ENCODE measurements at regions not wholly inside any gene's neighbourhood (a gene's known extent, or its start where the extent isn't known, plus 50 kb on each side); places are given as distances from the start of the nearest gene placed in this dataset.

DNA sequence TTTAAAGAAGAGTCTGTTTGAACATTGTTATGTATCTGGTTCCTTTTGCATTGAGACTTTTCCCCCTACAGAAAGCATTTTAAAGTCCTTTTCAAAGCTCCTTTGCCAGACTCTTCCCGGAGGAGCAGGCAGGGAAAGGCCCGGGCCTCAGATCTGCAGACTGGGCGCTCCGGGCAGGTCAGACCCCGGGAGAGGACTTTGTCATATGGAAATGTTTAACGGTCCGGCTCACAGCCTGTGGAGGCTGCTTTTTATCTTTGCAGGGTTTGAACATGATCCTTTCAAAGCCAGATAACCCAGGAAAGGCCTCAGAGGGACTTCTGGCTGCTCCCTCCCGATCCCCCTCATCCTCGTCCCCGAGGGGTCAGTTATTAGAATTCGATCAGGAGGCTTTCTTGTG lies 82.1 kb upstream of the IRX2 start:
- TF ChIP-seq, protein P1, sequence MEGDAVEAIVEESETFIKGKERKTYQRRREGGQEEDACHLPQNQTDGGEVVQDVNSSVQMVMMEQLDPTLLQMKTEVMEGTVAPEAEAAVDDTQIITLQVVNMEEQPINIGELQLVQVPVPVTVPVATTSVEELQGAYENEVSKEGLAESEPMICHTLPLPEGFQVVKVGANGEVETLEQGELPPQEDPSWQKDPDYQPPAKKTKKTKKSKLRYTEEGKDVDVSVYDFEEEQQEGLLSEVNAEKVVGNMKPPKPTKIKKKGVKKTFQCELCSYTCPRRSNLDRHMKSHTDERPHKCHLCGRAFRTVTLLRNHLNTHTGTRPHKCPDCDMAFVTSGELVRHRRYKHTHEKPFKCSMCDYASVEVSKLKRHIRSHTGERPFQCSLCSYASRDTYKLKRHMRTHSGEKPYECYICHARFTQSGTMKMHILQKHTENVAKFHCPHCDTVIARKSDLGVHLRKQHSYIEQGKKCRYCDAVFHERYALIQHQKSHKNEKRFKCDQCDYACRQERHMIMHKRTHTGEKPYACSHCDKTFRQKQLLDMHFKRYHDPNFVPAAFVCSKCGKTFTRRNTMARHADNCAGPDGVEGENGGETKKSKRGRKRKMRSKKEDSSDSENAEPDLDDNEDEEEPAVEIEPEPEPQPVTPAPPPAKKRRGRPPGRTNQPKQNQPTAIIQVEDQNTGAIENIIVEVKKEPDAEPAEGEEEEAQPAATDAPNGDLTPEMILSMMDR (conservative IDR thresholded peaks at IDR 0.05; ENCODE audit: low read depth, low read length) = no peak
- no peak overlapping the region for H3K4me3 ChIP-seq (IDR thresholded peaks at IDR 0.05; ENCODE audit: insufficient read depth, low read depth, low read length)
- H3K79me2 ChIP-seq (ENCODE audit: insufficient read depth, low read depth) = no peaks in the 10 kb centered on the region
- H3K9ac ChIP-seq = no peak overlapping the region
- no peaks in the 10 kb centered on the region for H3K36me3 ChIP-seq (ENCODE audit: insufficient read depth)
- no peak overlapping the region for H3K27ac ChIP-seq
- H3K27me3 ChIP-seq (ENCODE audit: insufficient read depth, low read depth) = no peaks in the 10 kb centered on the region
- H2AFZ ChIP-seq (ENCODE audit: low read depth) = no peak overlapping the region
- no peaks in the 10 kb centered on the region for H3K4me1 ChIP-seq (ENCODE audit: low read depth, poor library complexity, severe bottlenecking)
- H3K4me2 ChIP-seq = no peak overlapping the region
- no peaks in the 10 kb centered on the region for H4K20me1 ChIP-seq (ENCODE audit: insufficient read depth)

DNA sequence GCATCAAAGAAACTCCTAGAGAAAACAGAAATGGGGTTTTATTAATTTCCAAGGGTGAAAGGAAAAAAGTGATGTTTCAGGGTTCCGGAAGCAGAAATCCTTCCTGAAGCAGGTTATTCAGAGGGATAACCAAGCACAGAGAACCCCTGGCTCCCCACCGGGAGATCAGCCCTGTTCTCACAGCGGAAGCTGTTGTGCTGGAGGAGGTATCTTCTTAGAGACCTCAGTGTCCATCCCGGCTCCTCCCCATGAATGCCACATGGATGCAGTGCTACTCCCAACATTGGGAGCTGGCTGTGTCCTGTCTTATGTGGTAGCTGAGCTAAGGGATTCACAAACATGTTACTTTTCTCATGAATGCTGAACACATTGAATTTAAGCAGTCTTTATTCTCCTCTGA lies 80.9 kb upstream of the IRX2 start:
- TF ChIP-seq, protein P1 (conservative IDR thresholded peaks at IDR 0.05; ENCODE audit: low read depth, low read length) = no peak
- Histone ChIP-seq H3K27ac (no peak overlapping the region), H3K27me3 (ENCODE audit: insufficient read depth, low read depth) (no peaks in the 10 kb centered on the region)

DNA sequence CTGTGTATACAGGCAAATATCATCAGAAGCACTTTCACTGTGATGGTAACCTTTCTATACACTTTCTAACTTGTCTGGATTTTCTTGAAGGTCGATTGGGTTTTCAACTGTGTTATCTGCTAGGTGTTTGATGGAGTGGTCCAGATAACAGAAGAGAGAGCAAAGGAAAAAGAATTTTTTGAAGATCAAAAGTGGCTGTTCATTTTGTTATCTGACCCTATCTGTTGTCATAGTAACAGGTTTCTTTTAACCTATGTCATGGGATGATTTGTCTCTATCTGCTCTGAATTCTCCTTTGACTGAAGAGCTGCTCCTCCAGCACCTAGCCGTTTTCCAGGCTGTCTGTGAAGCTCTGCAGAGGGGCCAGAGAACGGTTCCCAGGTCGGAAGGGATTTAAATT lies 77.8 kb upstream of the IRX2 start:
- Histone ChIP-seq H3K4me2 (no peak overlapping the region), H3K79me2 (ENCODE audit: insufficient read depth, low read depth) (no peaks in the 10 kb centered on the region), H3K36me3 (ENCODE audit: insufficient read depth) (no peaks in the 10 kb centered on the region), H3K27me3 (ENCODE audit: insufficient read depth, low read depth) (no peaks in the 10 kb centered on the region), H3K4me3 (IDR thresholded peaks at IDR 0.05; ENCODE audit: insufficient read depth, low read depth, low read length) (no peak overlapping the region), H3K27ac (no peak overlapping the region), H2AFZ (ENCODE audit: low read depth) (no peak overlapping the region), H4K20me1 (ENCODE audit: insufficient read depth) (no peaks in the 10 kb centered on the region), H3K9ac (no peak overlapping the region), H3K4me1 (ENCODE audit: low read depth, poor library complexity, severe bottlenecking) (no peaks in the 10 kb centered on the region)
- TF ChIP-seq, protein P1 (conservative IDR thresholded peaks at IDR 0.05; ENCODE audit: low read depth, low read length) = no peak

More for the DNA sequence above, 80.9 kb upstream of the IRX2 start:
- Histone ChIP-seq H3K79me2 (ENCODE audit: insufficient read depth, low read depth) (no peaks in the 10 kb centered on the region), H3K4me1 (ENCODE audit: low read depth, poor library complexity, severe bottlenecking) (no peaks in the 10 kb centered on the region), H3K9ac (no peak overlapping the region), H3K4me2 (no peak overlapping the region), H2AFZ (ENCODE audit: low read depth) (no peak overlapping the region), H3K36me3 (ENCODE audit: insufficient read depth) (no peaks in the 10 kb centered on the region), H4K20me1 (ENCODE audit: insufficient read depth) (no peaks in the 10 kb centered on the region), H3K4me3 (IDR thresholded peaks at IDR 0.05; ENCODE audit: insufficient read depth, low read depth, low read length) (no peak overlapping the region)

DNA sequence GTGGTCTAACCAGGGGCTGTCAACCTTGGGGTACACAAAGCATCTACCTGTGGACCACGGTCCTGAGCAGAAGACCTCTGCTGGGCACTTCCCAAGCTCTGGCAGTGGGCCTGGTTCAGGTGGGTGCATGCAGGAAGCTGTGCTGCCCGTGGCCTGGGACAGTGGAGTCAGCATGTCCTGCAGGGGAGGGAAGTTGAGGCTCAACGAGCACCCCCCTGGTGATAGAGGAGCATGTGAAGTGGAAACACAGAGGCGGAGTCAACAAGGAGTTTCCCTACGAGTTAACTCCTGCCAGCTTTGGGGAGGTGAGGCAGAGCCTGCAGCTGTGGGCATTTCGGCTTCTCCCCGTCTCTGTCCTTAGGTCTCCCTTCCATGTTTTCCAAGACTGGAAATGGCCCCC lies 67.5 kb upstream of the IRX2 start:
- no peak overlapping the region for H3K4me3 ChIP-seq (IDR thresholded peaks at IDR 0.05; ENCODE audit: insufficient read depth, low read depth, low read length)
- no peaks in the 10 kb centered on the region for H3K79me2 ChIP-seq (ENCODE audit: insufficient read depth, low read depth)
- no peaks in the 10 kb centered on the region for H3K27me3 ChIP-seq (ENCODE audit: insufficient read depth, low read depth)
- H3K4me1 ChIP-seq (ENCODE audit: low read depth, poor library complexity, severe bottlenecking) = peaks cover 16% of the 10 kb centered on the region
- H4K20me1 ChIP-seq (ENCODE audit: insufficient read depth) = no peaks in the 10 kb centered on the region
- TF ChIP-seq, protein P1 (conservative IDR thresholded peaks at IDR 0.05; ENCODE audit: low read depth, low read length) = no peak
- no peak overlapping the region for H3K4me2 ChIP-seq
- H3K27ac ChIP-seq = no peak overlapping the region
- H3K36me3 ChIP-seq (ENCODE audit: insufficient read depth) = no peaks in the 10 kb centered on the region
- no peak overlapping the region for H3K9ac ChIP-seq
- no peak overlapping the region for H2AFZ ChIP-seq (ENCODE audit: low read depth)

All from KMS-11 (cell line).